K562 (cell line): ENCODE measurements at regions not wholly inside any gene's neighbourhood (a gene's known extent, or its start where the extent isn't known, plus 50 kb on each side); places are given as distances from the start of the nearest gene placed in this dataset.

Experiments used
- CBX5 ChIP-seq: IDR thresholded peaks from 2 replicates; pipeline ENCODE4 v1.6.1; 2014; ENCODE audit warnings: low read depth, borderline replicate concordance
- CTCF ChIP-seq, 3 experiments: IDR thresholded peaks in 2 of 3; conservative IDR thresholded peaks in 1 of 3; 2 replicates each; pipeline ENCODE4 v1.5.1; 2011 to 2012; ENCODE audit warnings: low read length in 3 of 3, mild to moderate bottlenecking in 3 of 3, control low read depth in 2 of 3, improper control_type of control experiment in 1 of 3, inconsistent platforms in 1 of 3, low read depth in 1 of 3, mixed read lengths in 1 of 3, moderate library complexity in 1 of 3; ENCODE audit not compliant: insufficient read depth in 2 of 3
- ESRRA ChIP-seq: fragments of 450-650 bp; IDR thresholded peaks from 2 replicates; pipeline ENCODE4 v1.6.1; 2014; ENCODE audit warnings: low read depth, mild to moderate bottlenecking, moderate library complexity, borderline replicate concordance
- FUS ChIP-seq: fragments of 200-400 bp; formaldehyde crosslinking; optimal IDR thresholded peaks from 2 replicates; pipeline ENCODE3; 2017; ENCODE audit warnings: low read depth, low read length
- GTF2F1 ChIP-seq: IDR thresholded peaks from 2 replicates; pipeline ENCODE4 v1.6.1; 2011; ENCODE audit warnings: low read depth, low read length, improper control_type of control experiment
- KLF16 ChIP-seq: IDR thresholded peaks from 2 replicates; pipeline ENCODE4 v1.6.1; 2016; ENCODE audit warnings: antibody characterized with exemption
- MAFK ChIP-seq: IDR thresholded peaks from 2 replicates; pipeline ENCODE4 v1.6.1; 2011; ENCODE audit warnings: low read length, improper control_type of control experiment
- MAX ChIP-seq: sonication (generic); formaldehyde crosslinking; IDR thresholded peaks from 2 replicates; pipeline ENCODE4 v1.9.0; 2022; ENCODE audit warnings: mild to moderate bottlenecking, missing genetic modification reagents
- POLR2AphosphoS5 ChIP-seq: IDR thresholded peaks from 2 replicates; pipeline ENCODE4 v1.6.1; 2011; ENCODE audit warnings: mild to moderate bottlenecking, low read depth, low read length, moderate library complexity; ENCODE audit not compliant: control insufficient read depth, insufficient read depth
- SRSF3 ChIP-seq: fragments of 200-400 bp; formaldehyde crosslinking; IDR thresholded peaks from 2 replicates; pipeline ENCODE4 v1.6.1; 2016; ENCODE audit warnings: mild to moderate bottlenecking, low read length, moderate library complexity; ENCODE audit not compliant: insufficient read depth
- USF1 ChIP-seq: sonication (generic); formaldehyde crosslinking; IDR thresholded peaks from 2 replicates; pipeline ENCODE4 v1.9.0; 2022; ENCODE audit warnings: mild to moderate bottlenecking, missing genetic modification reagents
- ZNF263 ChIP-seq: sonication (generic); formaldehyde crosslinking; IDR thresholded peaks from 2 replicates; pipeline ENCODE4 v1.8.0; 2022; ENCODE audit warnings: mild to moderate bottlenecking, missing genetic modification reagents, borderline replicate concordance
- ZNF354B ChIP-seq: fragments of 250-450 bp; sonication (Bioruptor Pico); IDR thresholded peaks from 2 replicates; pipeline ENCODE4 v1.4.0; 2020
- ZNF561 ChIP-seq: fragments of 450-650 bp; formaldehyde crosslinking; conservative IDR thresholded peaks from 2 replicates; pipeline ENCODE4 v1.4.0; 2020; ENCODE audit warnings: mild to moderate bottlenecking, moderate library complexity

DNA sequence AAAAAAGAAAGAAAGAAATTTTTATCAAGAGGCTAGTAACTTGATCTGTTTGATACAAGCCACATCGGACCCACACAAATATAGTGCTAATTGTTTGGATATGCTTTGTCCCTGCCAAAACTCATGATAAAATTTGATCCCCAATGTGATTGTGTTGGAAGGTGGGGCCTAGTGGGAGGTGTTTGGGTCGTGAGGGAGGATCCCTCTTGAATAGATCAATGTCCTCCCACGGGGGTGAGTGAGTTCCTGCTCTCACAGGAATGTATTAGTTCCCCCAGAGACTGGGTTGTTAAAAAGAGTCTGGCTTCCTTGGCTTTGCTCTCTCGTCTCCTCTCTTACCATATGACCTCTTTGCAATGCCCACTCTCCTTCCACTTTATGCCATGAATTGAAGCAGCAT lies 80.6 kb upstream of the CPLX2 start:
- TF ChIP-seq FUS (no peak), MAFK (no peak), SRSF3 (no peak), ZNF263 (no peak), USF1 (CRISPR knock-in tag) (no peak), KLF16 (no peak), CTCF (IDR thresholded peaks at IDR 0.05 in 2 of 3, conservative IDR thresholded peaks at IDR 0.05 in 1 of 3; ENCODE audit: insufficient read depth in 2 of 3, low read depth in 1 of 3, low read length in 3 of 3) (no peak), CBX5 (no peak), POLR2AphosphoS5 (no peak), ESRRA (no peak), MAX (no peak), ZNF354B (CRISPR knock-in tag) (no peak), ZNF561 (CRISPR knock-in tag) (no peak), GTF2F1 (no peak)
